Hematopoietic multipotent progenitor cell treated with erythropoietin and hydrocortisone succinate and interleukin-3 and kit ligand, for 8 days (in vitro differentiated cells): ENCODE measurements at regions not wholly inside any gene's neighbourhood (a gene's known extent, or its start where the extent isn't known, plus 50 kb on each side); places are given as distances from the start of the nearest gene placed in this dataset.

Experiments used
- DNase-seq: peaks from one replicate; pipeline ENCODE4 v3.0.0-alpha.2; 2015

- DNase-seq = peak; percentile 14
Observed at GRCh38 chr12:30827101-30828066, 72.6 kb upstream of the CAPRIN2 start.

GRCh38 chr12:30826276-30826675 lies 71.5 kb upstream of the CAPRIN2 start:
- DNase-seq = no peak

- DNase-seq = no peak
Observed at GRCh38 chr12:30825341-30825740, 70.6 kb upstream of the CAPRIN2 start.

GRCh38 chr12:30824311-30824710 lies 69.6 kb upstream of the CAPRIN2 start:
- DNase-seq = no peak

- no peak for DNase-seq
Observed at GRCh38 chr12:30823764-30824163, 69.0 kb upstream of the CAPRIN2 start.

GRCh38 chr12:30823156-30823699 lies 68.5 kb upstream of the CAPRIN2 start:
- DNase-seq = peak; percentile 54

GRCh38 chr12:30822385-30823155 lies 67.8 kb upstream of the CAPRIN2 start:
- DNase-seq = peak; percentile 71

- DNase-seq = no peak
Observed at GRCh38 chr12:30820406-30820946, 65.7 kb upstream of the CAPRIN2 start.

- no peak for DNase-seq
Observed at GRCh38 chr12:30818562-30818961, 63.8 kb upstream of the CAPRIN2 start.

- no peak for DNase-seq
Observed at GRCh38 chr12:30816742-30817465, 62.2 kb upstream of the CAPRIN2 start.

GRCh38 chr12:30814295-30814655 lies 59.5 kb upstream of the CAPRIN2 start:
- no peak for DNase-seq

- no peak for DNase-seq
Observed at GRCh38 chr12:30813525-30814294, 59.0 kb upstream of the CAPRIN2 start.

- DNase-seq = no peak
Observed at GRCh38 chr12:30811966-30812365, 57.2 kb upstream of the CAPRIN2 start.

- DNase-seq = no peak
Observed at GRCh38 chr12:30810918-30811317, 56.2 kb upstream of the CAPRIN2 start.

GRCh38 chr12:30807695-30808034 lies 52.9 kb upstream of the CAPRIN2 start:
- DNase-seq = no peak

- peak; percentile 86 for DNase-seq
Observed at GRCh38 chr12:30806989-30807694, 52.4 kb upstream of the CAPRIN2 start.

- DNase-seq = no peak
Observed at GRCh38 chr12:30805959-30806358, 51.2 kb upstream of the CAPRIN2 start.
